ENCODE measurements at regions not wholly inside any gene's neighbourhood (a gene's known extent, or its start where the extent isn't known, plus 50 kb on each side); places are given as distances from the start of the nearest gene placed in this dataset.

- no peak overlapping the region for H3K4me3 ChIP-seq
- TF ChIP-seq CTCF (IDR thresholded peaks at IDR 0.05) = no peak
- intact Hi-C loops (cut with DNase I) = no loop called here
- peak in 1 of 2 donors; percentile 71 for DNase-seq
- no peak overlapping the region for H3K27ac ChIP-seq
- WGBS, 3 donors = 33 to 42% (median 38%) methylated on average over 7 of the region's 7 CpGs
- H3K36me3 ChIP-seq (ENCODE audit: insufficient read depth in 1 of 2, low read depth in 1 of 2) = no peaks in the 10 kb centered on the region
- H3K4me1 ChIP-seq = peaks cover 15% of the 10 kb centered on the region
- no peaks in the 10 kb centered on the region for H3K9me3 ChIP-seq
- no peaks in the 10 kb centered on the region for H3K27me3 ChIP-seq (ENCODE audit: insufficient read depth in 3 of 3, low read length in 2 of 3)
- peak; percentile 68 to 98 (median 98) for ATAC-seq
Measured at GRCh38 chr1:93738075-93738622, 56.5 kb upstream of the BCAR3 start.

GRCh38 chr1:93735722-93736121 lies 54.1 kb upstream of the BCAR3 start:
- ATAC-seq = no peak

GRCh38 chr1:93734999-93735398 lies 53.4 kb upstream of the BCAR3 start:
- TF ChIP-seq CTCF (IDR thresholded peaks at IDR 0.05) = no peak
- H3K4me1 ChIP-seq = peaks cover 9% of the 10 kb centered on the region
- DNase-seq (no peak), ATAC-seq (no peak)
- WGBS, 3 donors = 89 to 95% (median 90%) methylated on average over 2 of the region's 2 CpGs
- H3K36me3 ChIP-seq (ENCODE audit: insufficient read depth in 1 of 2, low read depth in 1 of 2) = no peaks in the 10 kb centered on the region
- no peaks in the 10 kb centered on the region for H3K27me3 ChIP-seq (ENCODE audit: insufficient read depth in 3 of 3, low read length in 2 of 3)
- no peak overlapping the region for H3K27ac ChIP-seq
- intact Hi-C loops (cut with DNase I) = no loop called here
- no peak overlapping the region for H3K4me3 ChIP-seq
- no peaks in the 10 kb centered on the region for H3K9me3 ChIP-seq

More at GRCh38 chr1:93735722-93736121, 54.1 kb upstream of the BCAR3 start:
- DNase-seq = no peak
- 97 to 99% (median 99%) methylated on average over 3 of the region's 3 CpGs for WGBS, 3 donors
- Histone ChIP-seq H3K36me3 (ENCODE audit: insufficient read depth in 1 of 2, low read depth in 1 of 2) (no peaks in the 10 kb centered on the region), H3K4me1 (peaks cover 15% of the 10 kb centered on the region), H3K27me3 (ENCODE audit: insufficient read depth in 3 of 3, low read length in 2 of 3) (no peaks in the 10 kb centered on the region), H3K9me3 (no peaks in the 10 kb centered on the region), H3K4me3 (no peak overlapping the region), H3K27ac (no peak overlapping the region)
- no peak for TF ChIP-seq CTCF (IDR thresholded peaks at IDR 0.05)
- intact Hi-C loops (cut with DNase I) = no loop called here

- intact Hi-C loops (cut with DNase I) = no loop called here
- 93 to 96% (median 95%) methylated on average over 7 of the region's 7 CpGs for WGBS, 3 donors
- Histone ChIP-seq H3K9me3 (no peaks in the 10 kb centered on the region), H3K27ac (no peak overlapping the region), H3K27me3 (ENCODE audit: insufficient read depth in 3 of 3, low read length in 2 of 3) (no peaks in the 10 kb centered on the region), H3K36me3 (ENCODE audit: insufficient read depth in 1 of 2, low read depth in 1 of 2) (no peaks in the 10 kb centered on the region), H3K4me3 (no peak overlapping the region), H3K4me1 (peaks cover under 1% of the 10 kb centered on the region)
- ATAC-seq (no peak), DNase-seq (no peak)
- no peak for TF ChIP-seq CTCF (IDR thresholded peaks at IDR 0.05)
Measured at GRCh38 chr1:93733340-93733739, 51.7 kb upstream of the BCAR3 start.

- DNase-seq (no peak), ATAC-seq (no peak)
- Histone ChIP-seq H3K9me3 (no peaks in the 10 kb centered on the region), H3K27me3 (ENCODE audit: insufficient read depth in 3 of 3, low read length in 2 of 3) (no peaks in the 10 kb centered on the region), H3K27ac (no peak overlapping the region), H3K4me3 (no peak overlapping the region), H3K36me3 (ENCODE audit: insufficient read depth in 1 of 2, low read depth in 1 of 2) (no peaks in the 10 kb centered on the region), H3K4me1 (peaks cover 5% of the 10 kb centered on the region)
- intact Hi-C loops (cut with DNase I) = no loop called here
- TF ChIP-seq CTCF (IDR thresholded peaks at IDR 0.05) = no peak
- WGBS, 3 donors = 64 to 71% (median 70%) methylated on average over 4 of the region's 4 CpGs
Measured at GRCh38 chr1:93732514-93732913, 50.9 kb upstream of the BCAR3 start.
